ENCODE measurements at regions not wholly inside any gene's neighbourhood (a gene's known extent, or its start where the extent isn't known, plus 50 kb on each side); places are given as distances from the start of the nearest gene placed in this dataset.

DNA sequence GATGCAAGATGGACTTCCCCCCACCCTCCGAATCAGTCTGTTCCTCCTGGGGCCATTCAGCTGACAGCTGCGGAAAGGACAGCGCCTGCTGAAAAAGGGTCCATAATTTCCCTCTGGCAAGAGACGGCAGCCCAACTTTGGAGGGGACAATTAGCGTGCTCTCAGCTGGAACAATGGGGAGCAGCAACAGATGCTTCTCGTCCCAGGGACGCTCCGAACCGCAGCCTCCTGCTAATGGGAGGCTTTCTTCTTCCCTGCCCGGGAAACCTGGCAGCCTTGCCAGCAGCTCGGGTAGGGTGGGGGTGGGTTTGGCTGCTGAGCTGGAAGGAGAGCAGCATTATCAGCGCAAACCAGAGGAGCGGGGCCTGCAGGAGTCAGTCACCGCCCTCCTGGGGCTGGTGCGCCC, 500.0 kb upstream of the SALL1 start:
- no peak for ATAC-seq (ENCODE audit: insufficient read depth, low FRiP score)

GRCh38 chr16:51649631-51650030, 498.6 kb upstream of the SALL1 start:
- no peak for ATAC-seq (ENCODE audit: insufficient read depth, low FRiP score)

More for the DNA sequence above, 500.0 kb upstream of the SALL1 start:
- no peak overlapping the region for H3K9ac ChIP-seq (ENCODE audit: insufficient read depth in 1 of 2, low read length in 2 of 2)
- no peak overlapping the region for H3K27ac ChIP-seq (ENCODE audit: low read depth in 1 of 2, low read length in 1 of 2)
- H3K9me3 ChIP-seq (ENCODE audit: control insufficient read depth in 4 of 4, insufficient read depth in 3 of 4, low read length in 3 of 4), result peaks cover 0 to 15% (median 0%) of the 10 kb centered on the region in 4 donors
- H3K36me3 ChIP-seq (ENCODE audit: control insufficient read depth in 4 of 4, insufficient read depth in 4 of 4, low read length in 4 of 4), result no peaks in the 10 kb centered on the region
- TF ChIP-seq, protein P1, sequence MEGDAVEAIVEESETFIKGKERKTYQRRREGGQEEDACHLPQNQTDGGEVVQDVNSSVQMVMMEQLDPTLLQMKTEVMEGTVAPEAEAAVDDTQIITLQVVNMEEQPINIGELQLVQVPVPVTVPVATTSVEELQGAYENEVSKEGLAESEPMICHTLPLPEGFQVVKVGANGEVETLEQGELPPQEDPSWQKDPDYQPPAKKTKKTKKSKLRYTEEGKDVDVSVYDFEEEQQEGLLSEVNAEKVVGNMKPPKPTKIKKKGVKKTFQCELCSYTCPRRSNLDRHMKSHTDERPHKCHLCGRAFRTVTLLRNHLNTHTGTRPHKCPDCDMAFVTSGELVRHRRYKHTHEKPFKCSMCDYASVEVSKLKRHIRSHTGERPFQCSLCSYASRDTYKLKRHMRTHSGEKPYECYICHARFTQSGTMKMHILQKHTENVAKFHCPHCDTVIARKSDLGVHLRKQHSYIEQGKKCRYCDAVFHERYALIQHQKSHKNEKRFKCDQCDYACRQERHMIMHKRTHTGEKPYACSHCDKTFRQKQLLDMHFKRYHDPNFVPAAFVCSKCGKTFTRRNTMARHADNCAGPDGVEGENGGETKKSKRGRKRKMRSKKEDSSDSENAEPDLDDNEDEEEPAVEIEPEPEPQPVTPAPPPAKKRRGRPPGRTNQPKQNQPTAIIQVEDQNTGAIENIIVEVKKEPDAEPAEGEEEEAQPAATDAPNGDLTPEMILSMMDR (IDR thresholded peaks at IDR 0.05; ENCODE audit: control extremely low read depth, extremely low read depth), result no peak
- H3K27me3 ChIP-seq (ENCODE audit: control insufficient read depth in 3 of 3, insufficient read depth in 3 of 3, low read length in 2 of 3), result peaks cover 0 to 2% (median 0%) of the 10 kb centered on the region in 3 donors
- 37 to 39% methylated on average over 15 of the region's 15 CpGs for WGBS, 2 donors
- H3K4me3 ChIP-seq, result no peak overlapping the region
- peaks cover 0 to 11% (median 0%) of the 10 kb centered on the region in 5 donors for H3K4me1 ChIP-seq (ENCODE audit: control insufficient read depth in 5 of 5, insufficient read depth in 5 of 5, low read length in 5 of 5)
- peak; percentile 77 to 88 (median 82) for DNase-seq

GRCh38 chr16:51648526-51648925, 497.5 kb upstream of the SALL1 start:
- Histone ChIP-seq H3K36me3 (ENCODE audit: control insufficient read depth in 4 of 4, insufficient read depth in 4 of 4, low read length in 4 of 4) (no peaks in the 10 kb centered on the region), H3K9ac (ENCODE audit: insufficient read depth in 1 of 2, low read length in 2 of 2) (no peak overlapping the region), H3K27me3 (ENCODE audit: control insufficient read depth in 3 of 3, insufficient read depth in 3 of 3, low read length in 2 of 3) (peaks cover 0 to 2% (median 0%) of the 10 kb centered on the region in 3 donors), H3K4me3 (no peak overlapping the region), H3K9me3 (ENCODE audit: control insufficient read depth in 4 of 4, insufficient read depth in 3 of 4, low read length in 3 of 4) (peaks cover 0 to 12% (median 0%) of the 10 kb centered on the region in 4 donors), H3K27ac (ENCODE audit: low read depth in 1 of 2, low read length in 1 of 2) (no peak overlapping the region), H3K4me1 (ENCODE audit: control insufficient read depth in 5 of 5, insufficient read depth in 5 of 5, low read length in 5 of 5) (peaks cover 0 to 11% (median 0%) of the 10 kb centered on the region in 5 donors)
- WGBS, 2 donors, result 75 to 90% methylated on average over 2 of the region's 2 CpGs
- DNase-seq (no peak), ATAC-seq (ENCODE audit: insufficient read depth, low FRiP score) (no peak)
- TF ChIP-seq, protein P1 (IDR thresholded peaks at IDR 0.05; ENCODE audit: control extremely low read depth, extremely low read depth), result no peak

More at GRCh38 chr16:51649631-51650030, 498.6 kb upstream of the SALL1 start:
- Histone ChIP-seq H3K4me1 (ENCODE audit: control insufficient read depth in 5 of 5, insufficient read depth in 5 of 5, low read length in 5 of 5) (peaks cover 0 to 11% (median 0%) of the 10 kb centered on the region in 5 donors), H3K4me3 (no peak overlapping the region), H3K9ac (ENCODE audit: insufficient read depth in 1 of 2, low read length in 2 of 2) (no peak overlapping the region), H3K27me3 (ENCODE audit: control insufficient read depth in 3 of 3, insufficient read depth in 3 of 3, low read length in 2 of 3) (peaks cover 0 to 2% (median 0%) of the 10 kb centered on the region in 3 donors), H3K9me3 (ENCODE audit: control insufficient read depth in 4 of 4, insufficient read depth in 3 of 4, low read length in 3 of 4) (peaks cover 0 to 15% (median 0%) of the 10 kb centered on the region in 4 donors), H3K27ac (ENCODE audit: low read depth in 1 of 2, low read length in 1 of 2) (no peak overlapping the region), H3K36me3 (ENCODE audit: control insufficient read depth in 4 of 4, insufficient read depth in 4 of 4, low read length in 4 of 4) (no peaks in the 10 kb centered on the region)
- no peak for DNase-seq
- 82 to 89% methylated on average over 5 of the region's 5 CpGs for WGBS, 2 donors
- TF ChIP-seq, protein P1 (IDR thresholded peaks at IDR 0.05; ENCODE audit: control extremely low read depth, extremely low read depth), result no peak

All from lung (tissue), 11 donors.